Spleen (tissue), 7 donors: ENCODE measurements at regions not wholly inside any gene's neighbourhood (a gene's known extent, or its start where the extent isn't known, plus 50 kb on each side); places are given as distances from the start of the nearest gene placed in this dataset.

Experiments used
- CTCF ChIP-seq, 11 experiments: fragments of 200-600 bp in 7 of 11; fragments of 450-650 bp in 4 of 11; sonication (generic) in 4 of 11; IDR thresholded peaks in 8 of 11; conservative IDR thresholded peaks in 3 of 11; 1 replicate in 7 of 11; 2 replicates in 4 of 11; pipeline versions ENCODE4 v1.4.0 to v1.8.0; 2016 to 2021; ENCODE audit warnings: antibody characterized with exemption in 11 of 11, inconsistent platforms in 4 of 11, mild to moderate bottlenecking in 1 of 11
- POLR2A ChIP-seq, 3 donors: fragments of 450-650 bp; IDR thresholded peaks; one replicate each; pipeline ENCODE4 v1.5.1; 2017; ENCODE audit warnings: antibody characterized with exemption in 3 of 3, mild to moderate bottlenecking in 1 of 3
- POLR2AphosphoS5 ChIP-seq, 3 donors: sonication (generic); formaldehyde crosslinking; IDR thresholded peaks; one replicate each; pipeline ENCODE4 v1.5.1; 2017; ENCODE audit warnings: antibody characterized with exemption in 3 of 3
- donor health status: DM: no; HTN: no; CAD: no; lungs with moderate emphysema.
- donor health status: DM: no; HTN: no; CAD: no.
- donor health status: DM: no; HTN: no; CAD: no.

- TF ChIP-seq CTCF (IDR thresholded peaks at IDR 0.05 in 8 of 11, conservative IDR thresholded peaks at IDR 0.05 in 3 of 11) (no peak), POLR2A (IDR thresholded peaks at IDR 0.05) (no peak), POLR2AphosphoS5 (IDR thresholded peaks at IDR 0.05) (no peak)
These were observed 503.8 kb upstream of the CELF2 start for GRCh38 chr10:10513898-10514297.
